Upper lobe of left lung (tissue), 6 donors: ENCODE measurements at regions not wholly inside any gene's neighbourhood (a gene's known extent, or its start where the extent isn't known, plus 50 kb on each side); places are given as distances from the start of the nearest gene placed in this dataset.

ENCODE experiments used
- ATAC-seq, 2 donors: fragments of 200-7000 bp; cut with Tn5 transposase; one replicate each; pipeline ENCODE4 v1.9.1; 2022; ENCODE audit warnings: mild to moderate bottlenecking in 2 of 2, moderate library complexity in 2 of 2; ENCODE audit not compliant: low FRiP score in 2 of 2
- DNase-seq, 2 donors: peaks; one replicate each; pipeline ENCODE4 v3.0.0-alpha.2; 2019 to 2020
- H3K27ac ChIP-seq, 4 donors: fragments of 200-600 bp; sonication (generic); one replicate each; pipeline ENCODE4 v1.5.1; 2016 to 2019
- H3K27me3 ChIP-seq, 4 donors: fragments of 200-600 bp; sonication (generic); one replicate each; pipeline ENCODE4 v1.5.1; 2017 to 2019
- H3K36me3 ChIP-seq, 4 donors: fragments of 200-600 bp; sonication (generic); one replicate each; pipeline ENCODE4 v1.5.1; 2016 to 2019
- H3K4me1 ChIP-seq, 4 donors: fragments of 200-600 bp; sonication (generic); one replicate each; pipeline ENCODE4 v1.5.1; 2018 to 2019
- H3K4me3 ChIP-seq, 4 donors: fragments of 200-600 bp; sonication (generic); one replicate each; pipeline ENCODE4 v1.5.1; 2017 to 2019; ENCODE audit warnings: mild to moderate bottlenecking in 2 of 4, moderate library complexity in 1 of 4
- H3K9me3 ChIP-seq, 4 donors: fragments of 200-600 bp; sonication (generic); one replicate each; pipeline ENCODE4 v1.5.1; 2018 to 2019
- CTCF ChIP-seq, 6 experiments: fragments of 450-650 bp in 4 of 6; fragments of 200-600 bp in 2 of 6; sonication (generic) in 2 of 6; IDR thresholded peaks; one replicate each; pipeline ENCODE4 v1.5.1; 2016 to 2019; ENCODE audit warnings: antibody characterized with exemption in 6 of 6
- EP300 ChIP-seq, 4 donors: sonication (generic); formaldehyde crosslinking; IDR thresholded peaks; one replicate each; pipeline ENCODE4 v1.5.1; 2017; ENCODE audit warnings: antibody characterized with exemption in 4 of 4, control low read depth in 2 of 4
- POLR2A ChIP-seq, 4 donors: fragments of 450-650 bp; IDR thresholded peaks; one replicate each; pipeline ENCODE4 v1.5.1; 2016 to 2017; ENCODE audit warnings: antibody characterized with exemption in 4 of 4, mild to moderate bottlenecking in 2 of 4
- POLR2AphosphoS5 ChIP-seq, 2 donors: sonication (generic); formaldehyde crosslinking; IDR thresholded peaks; one replicate each; pipeline ENCODE4 v1.5.1; 2017; ENCODE audit warnings: antibody characterized with exemption in 2 of 2
- WGBS, 2 donors: methylation state at CpG; one replicate each; pipeline ENCODE4 v1.1.5; 2017 to 2018; 5-methylcytosine and 5-hydroxymethylcytosine counted together
- donor health status: DM: no; HTN: no; CAD: no; lungs with moderate emphysema.
- donor health status: DM: no; HTN: yes; CAD: no; lungs with severe emphysema.

GRCh38 chr6:45800911-45801310 lies 214.7 kb downstream of the CLIC5 start:
- Histone ChIP-seq H3K4me3 (no peak overlapping the region), H3K27me3 (no peaks in the 10 kb centered on the region), H3K36me3 (no peaks in the 10 kb centered on the region), H3K27ac (no peak overlapping the region), H3K9me3 (no peaks in the 10 kb centered on the region), H3K4me1 (no peaks in the 10 kb centered on the region)
- TF ChIP-seq POLR2AphosphoS5 (IDR thresholded peaks at IDR 0.05), result no peak
- no peak for TF ChIP-seq POLR2A (IDR thresholded peaks at IDR 0.05)
- no peak for TF ChIP-seq CTCF (IDR thresholded peaks at IDR 0.05)
- TF ChIP-seq EP300 (IDR thresholded peaks at IDR 0.05), result no peak
- 42 to 71% methylated on average over 5 of the region's 5 CpGs for WGBS, 2 donors
- no peak for DNase-seq
- ATAC-seq, result no peak

- no peak for DNase-seq
- ATAC-seq, result no peak
- Histone ChIP-seq H3K27ac (no peak overlapping the region), H3K9me3 (no peaks in the 10 kb centered on the region), H3K4me1 (no peaks in the 10 kb centered on the region), H3K27me3 (no peaks in the 10 kb centered on the region), H3K36me3 (no peaks in the 10 kb centered on the region), H3K4me3 (no peak overlapping the region)
- TF ChIP-seq POLR2A (IDR thresholded peaks at IDR 0.05) (no peak), POLR2AphosphoS5 (IDR thresholded peaks at IDR 0.05) (no peak), CTCF (IDR thresholded peaks at IDR 0.05) (no peak), EP300 (IDR thresholded peaks at IDR 0.05) (no peak)
- WGBS, 2 donors, result 84 to 86% methylated on average over 3 of the region's 3 CpGs
These were observed 220.0 kb downstream of the CLIC5 start for GRCh38 chr6:45795678-45796077.

GRCh38 chr6:45794465-45794864 lies 221.2 kb downstream of the CLIC5 start:
- WGBS, 2 donors, result 92 to 97% methylated on average over 3 of the region's 3 CpGs
- Histone ChIP-seq H3K27ac (no peak overlapping the region), H3K4me3 (no peak overlapping the region), H3K4me1 (no peaks in the 10 kb centered on the region), H3K36me3 (no peaks in the 10 kb centered on the region), H3K9me3 (no peaks in the 10 kb centered on the region), H3K27me3 (no peaks in the 10 kb centered on the region)
- no peak for TF ChIP-seq POLR2AphosphoS5 (IDR thresholded peaks at IDR 0.05)
- no peak for TF ChIP-seq CTCF (IDR thresholded peaks at IDR 0.05)
- no peak for TF ChIP-seq POLR2A (IDR thresholded peaks at IDR 0.05)
- TF ChIP-seq EP300 (IDR thresholded peaks at IDR 0.05), result no peak
- no peak for ATAC-seq
- no peak for DNase-seq

GRCh38 chr6:45791211-45792168 lies 224.2 kb downstream of the CLIC5 start:
- H3K4me1 ChIP-seq, result no peaks in the 10 kb centered on the region
- ATAC-seq, result no peak
- no peaks in the 10 kb centered on the region for H3K27me3 ChIP-seq
- H3K4me3 ChIP-seq, result no peak overlapping the region
- TF ChIP-seq POLR2AphosphoS5 (IDR thresholded peaks at IDR 0.05) (no peak), POLR2A (IDR thresholded peaks at IDR 0.05) (no peak), EP300 (IDR thresholded peaks at IDR 0.05) (no peak), CTCF (IDR thresholded peaks at IDR 0.05) (no peak)
- 79 to 89% methylated on average over 4 of the region's 4 CpGs for WGBS, 2 donors
- no peak for DNase-seq
- H3K9me3 ChIP-seq, result no peaks in the 10 kb centered on the region
- H3K36me3 ChIP-seq, result no peaks in the 10 kb centered on the region
- no peak overlapping the region for H3K27ac ChIP-seq

- no peak for ATAC-seq
- no peak for TF ChIP-seq POLR2A (IDR thresholded peaks at IDR 0.05)
These were observed 226.4 kb downstream of the CLIC5 start for GRCh38 chr6:45789238-45789637.

More at GRCh38 chr6:45789238-45789637, 226.4 kb downstream of the CLIC5 start:
- no peaks in the 10 kb centered on the region for H3K4me1 ChIP-seq
- no peaks in the 10 kb centered on the region for H3K36me3 ChIP-seq
- DNase-seq, result no peak
- no peak overlapping the region for H3K4me3 ChIP-seq
- no peak overlapping the region for H3K27ac ChIP-seq
- H3K9me3 ChIP-seq, result no peaks in the 10 kb centered on the region
- H3K27me3 ChIP-seq, result no peaks in the 10 kb centered on the region
